GM23338 (cell line): ENCODE measurements at regions not wholly inside any gene's neighbourhood (a gene's known extent, or its start where the extent isn't known, plus 50 kb on each side); places are given as distances from the start of the nearest gene placed in this dataset.
"Not testable (repeated sequence)": the region's sequence is repeated elsewhere in the genome, so short reads cannot be mapped to it uniquely, and the experiment has no call there.

Source experiments
- ATAC-seq: fragments of 200-7000 bp; cut with Tn5 transposase; 3 replicates; pipeline ENCODE4 v1.9.1; 2020
- DNase-seq: peaks from one replicate; pipeline ENCODE4 v3.0.0-alpha.2; 2015; ENCODE audit warnings: low spot score
- H2AFZ ChIP-seq: fragments of 200-600 bp; sonication (generic); 2 replicates; pipeline ENCODE4 v1.8.0; 2016; ENCODE audit warnings: antibody characterized with exemption, mild to moderate bottlenecking, moderate library complexity
- H3F3A ChIP-seq: fragments of 200-600 bp; sonication (generic); replicated peaks from 2 replicates; pipeline ENCODE4 v1.8.0; 2017; ENCODE audit warnings: antibody characterized with exemption, mixed run types, low read depth
- H3K27ac ChIP-seq: fragments of 200-600 bp; sonication (generic); 2 replicates; pipeline ENCODE4 v1.6.1; 2016; ENCODE audit warnings: low read depth
- H3K27me3 ChIP-seq: fragments of 200-600 bp; sonication (generic); 2 replicates; pipeline ENCODE4 v1.8.0; 2016; ENCODE audit warnings: mild to moderate bottlenecking, mixed run types, moderate library complexity; ENCODE audit not compliant: insufficient read depth
- H3K36me3 ChIP-seq: fragments of 200-600 bp; sonication (generic); 2 replicates; pipeline ENCODE4 v1.8.0; 2016; ENCODE audit warnings: mild to moderate bottlenecking; ENCODE audit not compliant: insufficient read depth
- H3K4me1 ChIP-seq: fragments of 200-600 bp; sonication (generic); 2 replicates; pipeline ENCODE4 v1.8.0; 2016; ENCODE audit warnings: mild to moderate bottlenecking, moderate library complexity; ENCODE audit not compliant: insufficient read depth
- H3K4me2 ChIP-seq: fragments of 200-600 bp; sonication (generic); 2 replicates; pipeline ENCODE4 v1.7.1; 2017; ENCODE audit warnings: mixed run types
- H3K4me3 ChIP-seq: fragments of 200-600 bp; sonication (generic); 2 replicates; pipeline ENCODE4 v1.6.1; 2016; ENCODE audit warnings: mixed run types
- H3K79me2 ChIP-seq: fragments of 200-600 bp; sonication (generic); replicated peaks from 2 replicates; pipeline ENCODE4 v1.8.0; 2017; ENCODE audit warnings: mild to moderate bottlenecking; ENCODE audit not compliant: insufficient read depth
- H3K9me2 ChIP-seq: fragments of 200-600 bp; sonication (generic); 2 replicates; pipeline ENCODE4 v1.8.0; 2017; ENCODE audit not compliant: insufficient read depth
- H4K20me1 ChIP-seq: fragments of 200-600 bp; sonication (generic); replicated peaks from 2 replicates; pipeline ENCODE4 v1.8.0; 2017; ENCODE audit warnings: mild to moderate bottlenecking; ENCODE audit not compliant: insufficient read depth
- H3K27ac Mint-ChIP-seq: 2 replicates; pipeline ENCODE4 v1.8.0; 2020; ENCODE audit warnings: inconsistent platforms, mild to moderate bottlenecking, moderate library complexity, mixed read lengths
- H3K27me3 Mint-ChIP-seq: 3 replicates; pipeline ENCODE4 v1.8.0; 2022; ENCODE audit warnings: low read depth, mild to moderate bottlenecking, moderate library complexity, mixed read lengths, inconsistent platforms; ENCODE audit not compliant: insufficient read depth, poor library complexity
- H3K36me3 Mint-ChIP-seq: 3 replicates; pipeline ENCODE4 v1.8.0; 2021; ENCODE audit warnings: low read depth, mild to moderate bottlenecking, inconsistent platforms, moderate library complexity, mixed read lengths
- H3K4me1 Mint-ChIP-seq: 3 replicates; pipeline ENCODE4 v1.8.0; 2020; ENCODE audit warnings: mild to moderate bottlenecking, inconsistent platforms, mixed read lengths
- H3K4me3 Mint-ChIP-seq: 3 replicates; pipeline ENCODE4 v1.8.0; 2021; ENCODE audit warnings: moderate library complexity, mild to moderate bottlenecking, inconsistent platforms, mixed read lengths
- H3K9me3 Mint-ChIP-seq: 3 replicates; pipeline ENCODE4 v1.8.0; 2020; ENCODE audit warnings: moderate library complexity, mild to moderate bottlenecking, inconsistent platforms, mixed read lengths
- TF ChIP-seq, protein P1 (sequence below): IDR thresholded peaks from one replicate; pipeline ENCODE4 v1.6.1; 2018; ENCODE audit warnings: antibody characterized with exemption; ENCODE audit not compliant: unreplicated experiment

DNA sequence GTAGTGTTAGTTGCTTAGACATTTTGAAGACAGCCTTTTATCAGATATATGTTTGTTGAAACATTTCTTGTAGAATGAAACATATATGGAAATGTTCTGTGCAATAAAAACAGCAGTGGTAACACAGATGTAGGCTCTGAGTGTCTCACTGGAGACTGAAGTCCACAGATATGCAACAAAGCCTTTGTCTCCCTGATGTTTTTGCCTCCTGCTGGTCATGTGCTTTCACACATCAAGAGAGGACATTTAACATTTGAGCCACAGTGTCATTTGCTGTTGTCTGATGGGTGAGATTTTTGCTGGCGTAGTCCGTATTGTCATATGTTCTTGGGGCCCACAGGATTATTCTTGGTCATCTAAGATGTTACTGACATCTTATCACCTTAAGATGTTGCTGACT, 161.4 kb downstream of the CCDC74A start:
- ATAC-seq, H3K27ac Mint-ChIP-seq, H3K79me2 ChIP-seq, H3K4me2 ChIP-seq, H3F3A ChIP-seq, H3K9me2 ChIP-seq, H3K4me1 ChIP-seq, H3K27me3 Mint-ChIP-seq, H4K20me1 ChIP-seq, H3K4me3 Mint-ChIP-seq, DNase-seq, H3K36me3 ChIP-seq, H3K27me3 ChIP-seq, H3K27ac ChIP-seq, H3K4me3 ChIP-seq, H3K4me1 Mint-ChIP-seq, H2AFZ ChIP-seq: not testable (repeated sequence)
- peaks cover 65% of the 10 kb centered on the region for H3K36me3 Mint-ChIP-seq
- H3K9me3 Mint-ChIP-seq, result peaks cover 40% of the 10 kb centered on the region

DNA sequence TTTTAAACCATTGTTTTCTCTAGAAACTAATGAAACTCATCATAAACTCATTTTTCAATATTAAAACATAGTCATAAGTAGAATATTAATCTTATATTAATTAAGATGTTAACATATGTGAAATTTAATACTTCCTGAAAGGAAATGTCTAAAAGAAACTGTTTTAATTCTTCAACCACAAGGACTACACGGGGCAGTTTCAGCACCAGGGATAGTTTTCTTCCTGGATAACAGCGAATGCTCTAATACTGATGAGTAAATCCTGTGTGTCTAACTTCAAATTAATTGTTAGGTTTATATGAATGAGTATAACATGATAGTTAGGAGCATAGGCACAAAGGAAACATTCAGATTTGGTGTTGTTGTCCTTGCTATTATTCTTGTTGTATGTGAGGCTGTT, 183.6 kb downstream of the CCDC74A start:
- H3K4me2 ChIP-seq, H3F3A ChIP-seq, H3K27me3 Mint-ChIP-seq, H4K20me1 ChIP-seq, H3K27ac ChIP-seq, H3K27ac Mint-ChIP-seq, H3K36me3 ChIP-seq, H3K9me2 ChIP-seq, DNase-seq, H3K27me3 ChIP-seq, H3K9me3 Mint-ChIP-seq, ATAC-seq, H3K4me1 ChIP-seq, H3K4me1 Mint-ChIP-seq, H3K36me3 Mint-ChIP-seq, H3K79me2 ChIP-seq, H3K4me3 Mint-ChIP-seq, H2AFZ ChIP-seq, H3K4me3 ChIP-seq: not testable (repeated sequence)
- TF ChIP-seq, protein P1, sequence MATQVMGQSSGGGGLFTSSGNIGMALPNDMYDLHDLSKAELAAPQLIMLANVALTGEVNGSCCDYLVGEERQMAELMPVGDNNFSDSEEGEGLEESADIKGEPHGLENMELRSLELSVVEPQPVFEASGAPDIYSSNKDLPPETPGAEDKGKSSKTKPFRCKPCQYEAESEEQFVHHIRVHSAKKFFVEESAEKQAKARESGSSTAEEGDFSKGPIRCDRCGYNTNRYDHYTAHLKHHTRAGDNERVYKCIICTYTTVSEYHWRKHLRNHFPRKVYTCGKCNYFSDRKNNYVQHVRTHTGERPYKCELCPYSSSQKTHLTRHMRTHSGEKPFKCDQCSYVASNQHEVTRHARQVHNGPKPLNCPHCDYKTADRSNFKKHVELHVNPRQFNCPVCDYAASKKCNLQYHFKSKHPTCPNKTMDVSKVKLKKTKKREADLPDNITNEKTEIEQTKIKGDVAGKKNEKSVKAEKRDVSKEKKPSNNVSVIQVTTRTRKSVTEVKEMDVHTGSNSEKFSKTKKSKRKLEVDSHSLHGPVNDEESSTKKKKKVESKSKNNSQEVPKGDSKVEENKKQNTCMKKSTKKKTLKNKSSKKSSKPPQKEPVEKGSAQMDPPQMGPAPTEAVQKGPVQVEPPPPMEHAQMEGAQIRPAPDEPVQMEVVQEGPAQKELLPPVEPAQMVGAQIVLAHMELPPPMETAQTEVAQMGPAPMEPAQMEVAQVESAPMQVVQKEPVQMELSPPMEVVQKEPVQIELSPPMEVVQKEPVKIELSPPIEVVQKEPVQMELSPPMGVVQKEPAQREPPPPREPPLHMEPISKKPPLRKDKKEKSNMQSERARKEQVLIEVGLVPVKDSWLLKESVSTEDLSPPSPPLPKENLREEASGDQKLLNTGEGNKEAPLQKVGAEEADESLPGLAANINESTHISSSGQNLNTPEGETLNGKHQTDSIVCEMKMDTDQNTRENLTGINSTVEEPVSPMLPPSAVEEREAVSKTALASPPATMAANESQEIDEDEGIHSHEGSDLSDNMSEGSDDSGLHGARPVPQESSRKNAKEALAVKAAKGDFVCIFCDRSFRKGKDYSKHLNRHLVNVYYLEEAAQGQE, result peak; percentile 18

DNA sequence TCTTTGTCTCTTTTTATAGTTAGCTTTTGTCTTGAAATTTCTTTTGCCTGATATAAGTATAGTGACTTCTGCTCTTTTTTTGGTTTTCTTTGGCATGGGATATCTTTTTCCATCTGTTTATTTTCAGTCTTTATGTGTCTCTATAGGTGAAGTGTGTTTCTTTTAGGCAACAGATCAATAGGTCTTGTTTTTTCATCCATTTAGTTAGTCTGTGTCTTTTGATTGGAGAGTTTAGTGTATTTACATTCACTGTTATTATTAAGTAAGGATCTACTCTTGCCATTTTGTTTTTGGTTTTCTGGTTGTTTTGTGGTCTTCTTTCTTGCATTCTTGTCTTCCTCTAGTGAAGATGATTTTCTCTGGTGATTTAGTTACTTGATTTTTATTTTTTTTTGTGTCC, 190.2 kb downstream of the CCDC74A start:
- not testable (repeated sequence) for H3K27ac Mint-ChIP-seq, H2AFZ ChIP-seq, H3K4me3 Mint-ChIP-seq, H3K36me3 Mint-ChIP-seq, H3K4me1 Mint-ChIP-seq, H3F3A ChIP-seq, H3K79me2 ChIP-seq, ATAC-seq, H3K4me3 ChIP-seq, H4K20me1 ChIP-seq, H3K27me3 Mint-ChIP-seq, H3K27ac ChIP-seq, DNase-seq, H3K36me3 ChIP-seq, H3K9me3 Mint-ChIP-seq, H3K4me2 ChIP-seq, H3K4me1 ChIP-seq, H3K9me2 ChIP-seq, H3K27me3 ChIP-seq

DNA sequence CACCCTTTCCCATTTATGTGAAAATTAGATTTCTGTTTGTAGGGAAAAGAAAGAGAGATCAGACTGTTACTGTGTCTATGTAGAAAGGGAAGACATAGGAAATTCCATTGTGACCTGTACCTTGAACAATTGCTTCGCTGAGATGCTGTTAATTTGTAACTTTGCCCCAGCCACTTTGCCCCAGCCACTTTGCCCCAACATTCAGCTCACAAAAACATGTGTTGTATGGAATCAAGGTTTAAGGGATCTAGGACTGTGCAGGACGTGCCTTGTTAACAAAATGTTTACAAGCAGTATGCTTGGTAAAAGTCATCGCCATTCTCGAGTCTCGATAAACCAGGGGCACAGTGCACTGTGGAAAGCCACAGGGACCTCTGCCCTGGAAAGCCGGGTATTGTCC, 193.5 kb downstream of the CCDC74A start:
- H3K36me3 ChIP-seq, H3K27me3 ChIP-seq, H3K79me2 ChIP-seq, H3K4me1 ChIP-seq, H3K4me3 ChIP-seq, H3K4me3 Mint-ChIP-seq, ATAC-seq, H3K27ac Mint-ChIP-seq, H3K4me2 ChIP-seq, H3K27me3 Mint-ChIP-seq, H3K4me1 Mint-ChIP-seq, H4K20me1 ChIP-seq, DNase-seq, H3K9me2 ChIP-seq, H3K9me3 Mint-ChIP-seq, H2AFZ ChIP-seq, H3F3A ChIP-seq, H3K27ac ChIP-seq, H3K36me3 Mint-ChIP-seq: not testable (repeated sequence)

DNA sequence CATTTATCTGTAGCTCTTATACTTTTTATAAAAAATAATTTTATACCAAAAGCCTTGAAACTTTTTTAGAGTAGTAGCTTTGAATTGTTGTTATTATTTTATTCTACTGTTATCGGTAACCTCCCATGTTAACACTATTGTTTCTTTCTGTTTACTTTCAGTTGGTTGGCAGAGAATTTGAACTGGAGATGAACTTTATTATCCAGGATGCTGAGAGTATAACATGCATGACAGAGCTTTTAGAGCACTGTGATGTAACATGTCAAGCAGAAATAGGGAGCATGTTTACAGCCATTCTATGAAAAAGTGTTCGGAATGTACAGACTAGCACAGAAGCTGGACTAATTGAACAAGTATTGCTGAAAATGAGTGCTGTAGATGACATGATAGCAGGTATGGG, 194.6 kb downstream of the CCDC74A start:
- not testable (repeated sequence) for DNase-seq, H3K27ac ChIP-seq, H3K79me2 ChIP-seq, H3K9me2 ChIP-seq, H3K4me3 ChIP-seq, H3K4me3 Mint-ChIP-seq, H3K4me1 Mint-ChIP-seq, ATAC-seq, H3K36me3 ChIP-seq, H2AFZ ChIP-seq, H3K9me3 Mint-ChIP-seq, H3K4me2 ChIP-seq, H3K27ac Mint-ChIP-seq, H3K27me3 Mint-ChIP-seq, H3K4me1 ChIP-seq, H3K27me3 ChIP-seq, H4K20me1 ChIP-seq, H3K36me3 Mint-ChIP-seq, H3F3A ChIP-seq
